ENCODE measurements at regions not wholly inside any gene's neighbourhood (a gene's known extent, or its start where the extent isn't known, plus 50 kb on each side); places are given as distances from the start of the nearest gene placed in this dataset.
A peak's percentile ranks its signal among the peaks of the same experiment; 100 is the strongest.
"Not testable (repeated sequence)": the region's sequence is repeated elsewhere in the genome, so short reads cannot be mapped to it uniquely, and the experiment has no call there.

- ChIA-PET POLR2A (no interaction called here), CTCF (no interaction called here)
- no TSS peak for BruUV-seq (replicated peaks)
- H3K9me3 Mint-ChIP-seq (ENCODE audit: unreplicated experiment): peaks cover 27% of the 10 kb centered on the region
- no peak overlapping the region for H3K4me3 ChIP-seq (ENCODE audit: low read depth, low read length)
- H3K4me1 ChIP-seq: peaks cover 15% of the 10 kb centered on the region
- peaks cover 15% of the 10 kb centered on the region for H3K9me3 ChIP-seq
- H3K4me3 Mint-ChIP-seq (ENCODE audit: unreplicated experiment): no peak overlapping the region
- no peaks in the 10 kb centered on the region for H3K36me3 Mint-ChIP-seq (ENCODE audit: insufficient read depth, unreplicated experiment)
- no peaks in the 10 kb centered on the region for H3K27me3 ChIP-seq (replicated peaks; ENCODE audit: control insufficient read depth, insufficient read depth, low read length)
- no peaks in the 10 kb centered on the region for H3K27me3 Mint-ChIP-seq (ENCODE audit: insufficient read depth, unreplicated experiment)
- no peak for TF ChIP-seq CTCF (IDR thresholded peaks at IDR 0.05; ENCODE audit: insufficient read depth in 1 of 2, low read depth in 1 of 2, low read length in 1 of 2, severe bottlenecking in 1 of 2, unreplicated experiment in 1 of 2)
- intact Hi-C loops (cut with micrococcal nuclease; ENCODE audit: unreplicated experiment): no loop called here
- peak in 1 of 2 experiments; percentile 15 for DNase-seq
- no peaks in the 10 kb centered on the region for H3K4me1 Mint-ChIP-seq (ENCODE audit: low read depth, unreplicated experiment)
- no peak overlapping the region for H3K27ac Mint-ChIP-seq (ENCODE audit: unreplicated experiment)
- no peaks in the 10 kb centered on the region for H3K36me3 ChIP-seq (ENCODE audit: control insufficient read depth, insufficient read depth, low read length)
Observed at GRCh38 chr7:51847461-51848134, 531.0 kb upstream of the COBL start.

- Mint-ChIP-seq H3K4me3 (ENCODE audit: unreplicated experiment) (peak overlapping the region; percentile 45), H3K9me3 (ENCODE audit: unreplicated experiment) (peaks cover 33% of the 10 kb centered on the region)
- H3K27ac Mint-ChIP-seq (ENCODE audit: unreplicated experiment); H3K9me3 ChIP-seq; BruUV-seq (replicated peaks); H3K4me3 ChIP-seq (ENCODE audit: low read depth, low read length); H3K4me1 Mint-ChIP-seq (ENCODE audit: low read depth, unreplicated experiment); H3K36me3 ChIP-seq (ENCODE audit: control insufficient read depth, insufficient read depth, low read length); H3K36me3 Mint-ChIP-seq (ENCODE audit: insufficient read depth, unreplicated experiment); POLR2A ChIA-PET; H3K27me3 Mint-ChIP-seq (ENCODE audit: insufficient read depth, unreplicated experiment); H3K4me1 ChIP-seq; intact Hi-C loops (cut with micrococcal nuclease; ENCODE audit: unreplicated experiment); DNase-seq; H3K27me3 ChIP-seq (replicated peaks; ENCODE audit: control insufficient read depth, insufficient read depth, low read length); CTCF ChIA-PET: not testable (repeated sequence)
Observed at GRCh38 chr7:51839130-51839529, 522.5 kb upstream of the COBL start.

GRCh38 chr7:51827631-51828030, 511.0 kb upstream of the COBL start:
- Mint-ChIP-seq H3K4me1 (ENCODE audit: low read depth, unreplicated experiment) (peaks cover 21% of the 10 kb centered on the region), H3K27me3 (ENCODE audit: insufficient read depth, unreplicated experiment) (no peaks in the 10 kb centered on the region), H3K27ac (ENCODE audit: unreplicated experiment) (no peak overlapping the region), H3K9me3 (ENCODE audit: unreplicated experiment) (peaks cover 50% of the 10 kb centered on the region), H3K4me3 (ENCODE audit: unreplicated experiment) (no peak overlapping the region), H3K36me3 (ENCODE audit: insufficient read depth, unreplicated experiment) (no peaks in the 10 kb centered on the region)
- H3K4me3 ChIP-seq (ENCODE audit: low read depth, low read length): no peak overlapping the region
- CTCF ChIA-PET: no interaction called here
- no peak for TF ChIP-seq CTCF (IDR thresholded peaks at IDR 0.05; ENCODE audit: insufficient read depth in 1 of 2, low read depth in 1 of 2, low read length in 1 of 2, severe bottlenecking in 1 of 2, unreplicated experiment in 1 of 2)
- H3K4me1 ChIP-seq: peaks cover 17% of the 10 kb centered on the region; the same call in 1 of the 2 replicates
- intact Hi-C loops (cut with micrococcal nuclease; ENCODE audit: unreplicated experiment): no loop called here
- H3K9me3 ChIP-seq: peaks cover 20% of the 10 kb centered on the region
- no peaks in the 10 kb centered on the region for H3K27me3 ChIP-seq (replicated peaks; ENCODE audit: control insufficient read depth, insufficient read depth, low read length)
- POLR2A ChIA-PET: no interaction called here
- no TSS peak for BruUV-seq (replicated peaks)
- no peak for DNase-seq
- H3K36me3 ChIP-seq (ENCODE audit: control insufficient read depth, insufficient read depth, low read length): no peaks in the 10 kb centered on the region

Measured in Caco-2 (cell line).